ENCODE measurements at regions not wholly inside any gene's neighbourhood (a gene's known extent, or its start where the extent isn't known, plus 50 kb on each side); places are given as distances from the start of the nearest gene placed in this dataset.

DNA sequence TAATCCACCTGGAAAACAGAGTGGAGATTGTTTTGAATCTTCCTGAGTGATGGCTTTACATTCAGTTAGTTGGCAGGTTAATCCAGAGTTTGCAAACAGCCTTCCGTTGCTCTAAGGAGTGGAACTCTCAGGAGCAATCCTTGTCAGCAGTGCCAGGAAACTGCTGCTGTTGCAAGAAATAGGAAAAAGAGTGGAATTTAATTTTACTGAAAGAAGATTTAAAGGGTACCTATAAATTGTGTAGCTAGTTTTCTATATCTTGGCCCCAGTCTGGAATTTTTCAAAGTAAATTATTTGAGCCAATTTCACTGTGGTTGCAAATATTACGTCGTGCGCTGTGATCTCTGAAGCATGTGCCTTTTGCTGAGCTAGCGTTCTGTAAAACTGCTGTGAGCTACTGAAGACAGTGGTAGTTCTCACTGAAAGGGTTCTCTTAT is 55.5 kb upstream of the SLC5A12 start:
- TF ChIP-seq, protein P1, sequence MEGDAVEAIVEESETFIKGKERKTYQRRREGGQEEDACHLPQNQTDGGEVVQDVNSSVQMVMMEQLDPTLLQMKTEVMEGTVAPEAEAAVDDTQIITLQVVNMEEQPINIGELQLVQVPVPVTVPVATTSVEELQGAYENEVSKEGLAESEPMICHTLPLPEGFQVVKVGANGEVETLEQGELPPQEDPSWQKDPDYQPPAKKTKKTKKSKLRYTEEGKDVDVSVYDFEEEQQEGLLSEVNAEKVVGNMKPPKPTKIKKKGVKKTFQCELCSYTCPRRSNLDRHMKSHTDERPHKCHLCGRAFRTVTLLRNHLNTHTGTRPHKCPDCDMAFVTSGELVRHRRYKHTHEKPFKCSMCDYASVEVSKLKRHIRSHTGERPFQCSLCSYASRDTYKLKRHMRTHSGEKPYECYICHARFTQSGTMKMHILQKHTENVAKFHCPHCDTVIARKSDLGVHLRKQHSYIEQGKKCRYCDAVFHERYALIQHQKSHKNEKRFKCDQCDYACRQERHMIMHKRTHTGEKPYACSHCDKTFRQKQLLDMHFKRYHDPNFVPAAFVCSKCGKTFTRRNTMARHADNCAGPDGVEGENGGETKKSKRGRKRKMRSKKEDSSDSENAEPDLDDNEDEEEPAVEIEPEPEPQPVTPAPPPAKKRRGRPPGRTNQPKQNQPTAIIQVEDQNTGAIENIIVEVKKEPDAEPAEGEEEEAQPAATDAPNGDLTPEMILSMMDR (IDR thresholded peaks at IDR 0.05) = no peak
- no peak overlapping the region for H3K27ac ChIP-seq

DNA sequence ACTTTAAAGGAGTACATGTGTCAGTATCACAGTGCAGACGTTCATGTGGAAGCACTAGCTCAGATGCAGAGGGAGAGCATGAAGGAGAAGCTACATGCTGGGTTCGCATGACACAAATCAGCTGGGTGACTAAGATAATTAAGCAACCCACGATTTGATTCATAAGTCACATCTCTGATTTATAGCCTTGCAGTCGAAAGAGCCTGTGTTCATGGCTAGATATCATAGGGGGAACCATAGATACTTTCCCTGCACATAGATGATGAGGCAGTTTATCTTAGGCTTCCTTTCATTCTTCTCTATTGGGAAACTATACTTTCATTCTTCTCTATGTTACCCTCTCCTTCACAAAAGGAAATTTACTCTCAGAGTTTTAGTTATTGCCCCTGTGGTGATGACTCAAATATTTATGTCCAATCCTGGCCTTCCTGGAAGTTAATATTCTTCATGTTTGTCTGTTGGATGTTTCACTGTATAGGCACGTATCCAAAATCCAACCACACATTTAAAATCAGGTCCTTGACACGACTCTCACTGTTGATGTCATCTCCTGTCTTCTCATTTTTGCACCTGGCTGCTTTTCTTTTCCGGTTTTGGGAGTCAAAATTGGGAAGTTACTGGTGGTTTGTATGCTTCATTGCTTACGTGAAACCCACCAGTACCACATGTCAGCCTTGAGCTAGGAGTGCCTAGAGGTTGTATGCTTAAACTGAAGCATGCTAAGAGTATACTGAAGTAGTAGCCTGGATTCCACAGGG is 56.3 kb upstream of the SLC5A12 start:
- Histone ChIP-seq H3K9me3 (no peaks in the 10 kb centered on the region), H3K4me3 (no peak overlapping the region), H3K4me1 (no peaks in the 10 kb centered on the region), H3K27ac (no peak overlapping the region), H3K27me3 (no peaks in the 10 kb centered on the region), H3K36me3 (no peaks in the 10 kb centered on the region)
- intact Hi-C loops (cut with DNase I) = no loop called here
- TF ChIP-seq, protein P1 (IDR thresholded peaks at IDR 0.05) = no peak
- DNase-seq (ENCODE audit: low spot score in 2 of 2) = no peak

More for the DNA sequence above, 55.5 kb upstream of the SLC5A12 start:
- H3K9me3 ChIP-seq = no peaks in the 10 kb centered on the region
- no peaks in the 10 kb centered on the region for H3K27me3 ChIP-seq
- no peak overlapping the region for H3K4me3 ChIP-seq
- intact Hi-C loops (cut with DNase I) = no loop called here
- H3K36me3 ChIP-seq = no peaks in the 10 kb centered on the region
- H3K4me1 ChIP-seq = no peaks in the 10 kb centered on the region
- DNase-seq (ENCODE audit: low spot score in 2 of 2) = no peak

DNA sequence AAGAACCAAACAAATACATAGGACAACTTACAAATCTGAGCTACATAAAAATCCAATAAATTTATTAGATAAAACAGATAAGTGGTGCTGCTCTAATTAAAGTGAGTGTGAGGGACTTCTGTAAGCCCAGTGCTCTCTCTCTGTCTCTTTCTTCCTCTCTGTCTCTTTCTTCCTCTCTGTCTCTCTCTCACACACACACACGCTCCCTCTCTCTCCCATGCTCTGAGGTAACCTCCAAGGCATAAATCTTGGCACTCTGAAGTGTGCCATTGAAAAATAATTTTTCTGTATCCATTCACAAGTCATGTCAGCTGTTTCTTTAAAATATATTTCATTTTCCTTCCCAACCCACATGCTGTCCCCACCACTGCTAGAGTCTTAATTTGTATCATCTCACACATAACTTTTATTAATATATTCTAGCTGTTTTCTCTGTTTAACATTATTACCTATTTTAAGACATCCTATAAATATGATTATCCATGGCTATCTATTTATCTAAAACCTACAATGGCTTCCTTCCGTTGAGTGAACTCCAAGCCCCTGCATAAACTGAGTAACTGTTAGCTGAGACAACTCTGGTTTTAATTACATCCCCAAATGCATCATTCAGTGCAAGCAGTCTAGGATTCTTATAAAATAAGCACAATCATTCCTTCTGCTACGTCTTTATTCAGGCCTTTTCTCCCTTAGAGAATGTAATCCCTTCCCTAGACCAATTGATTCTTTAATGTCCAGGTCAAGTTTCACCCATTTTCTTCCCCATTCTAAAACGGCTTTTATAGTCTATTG is 57.4 kb upstream of the SLC5A12 start:
- Histone ChIP-seq H3K36me3 (no peaks in the 10 kb centered on the region), H3K4me3 (no peak overlapping the region), H3K9me3 (no peaks in the 10 kb centered on the region), H3K27ac (no peak overlapping the region), H3K4me1 (no peaks in the 10 kb centered on the region), H3K27me3 (no peaks in the 10 kb centered on the region)
- no peak for DNase-seq (ENCODE audit: low spot score in 2 of 2)
- TF ChIP-seq, protein P1 (IDR thresholded peaks at IDR 0.05) = no peak
- intact Hi-C loops (cut with DNase I) = no loop called here

DNA sequence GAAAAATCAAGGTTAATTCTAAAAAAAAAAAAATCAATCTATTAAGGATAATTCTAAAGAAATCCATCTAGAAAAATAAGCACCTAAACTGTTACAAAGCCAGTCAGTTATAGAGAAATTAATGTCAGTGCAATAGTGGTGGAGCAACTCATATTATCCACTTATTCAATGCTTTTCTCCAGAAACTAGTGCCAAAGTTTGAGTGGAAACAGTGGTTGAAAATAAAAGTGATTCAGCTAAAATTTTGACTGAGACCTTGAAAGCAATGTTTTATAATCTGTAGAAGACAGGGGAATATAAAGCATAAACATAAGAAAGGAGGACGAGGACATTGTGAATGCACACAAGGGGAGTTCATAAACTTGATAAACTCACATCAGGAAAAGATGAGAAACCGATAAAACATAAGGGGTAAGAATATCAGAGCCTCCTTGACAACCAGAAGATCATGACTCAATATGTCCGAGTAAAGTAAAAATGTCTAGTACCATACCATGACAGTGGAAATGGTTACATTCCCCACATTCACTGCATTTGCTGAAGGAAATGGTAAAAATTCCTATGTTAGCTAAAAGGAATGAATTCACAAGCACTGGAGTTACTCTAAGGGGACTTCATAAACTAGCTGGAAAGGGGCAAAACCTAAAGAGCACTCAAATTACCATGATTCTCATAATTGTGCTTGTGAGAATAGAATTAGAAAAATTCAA is 58.7 kb upstream of the SLC5A12 start:
- TF ChIP-seq, protein P1 (IDR thresholded peaks at IDR 0.05) = no peak
- H3K4me3 ChIP-seq = no peak overlapping the region
- H3K27me3 ChIP-seq = no peaks in the 10 kb centered on the region
- no peaks in the 10 kb centered on the region for H3K36me3 ChIP-seq
- intact Hi-C loops (cut with DNase I) = no loop called here
- no peak overlapping the region for H3K27ac ChIP-seq
- no peaks in the 10 kb centered on the region for H3K9me3 ChIP-seq
- no peaks in the 10 kb centered on the region for H3K4me1 ChIP-seq
- no peak for DNase-seq (ENCODE audit: low spot score in 2 of 2)

DNA sequence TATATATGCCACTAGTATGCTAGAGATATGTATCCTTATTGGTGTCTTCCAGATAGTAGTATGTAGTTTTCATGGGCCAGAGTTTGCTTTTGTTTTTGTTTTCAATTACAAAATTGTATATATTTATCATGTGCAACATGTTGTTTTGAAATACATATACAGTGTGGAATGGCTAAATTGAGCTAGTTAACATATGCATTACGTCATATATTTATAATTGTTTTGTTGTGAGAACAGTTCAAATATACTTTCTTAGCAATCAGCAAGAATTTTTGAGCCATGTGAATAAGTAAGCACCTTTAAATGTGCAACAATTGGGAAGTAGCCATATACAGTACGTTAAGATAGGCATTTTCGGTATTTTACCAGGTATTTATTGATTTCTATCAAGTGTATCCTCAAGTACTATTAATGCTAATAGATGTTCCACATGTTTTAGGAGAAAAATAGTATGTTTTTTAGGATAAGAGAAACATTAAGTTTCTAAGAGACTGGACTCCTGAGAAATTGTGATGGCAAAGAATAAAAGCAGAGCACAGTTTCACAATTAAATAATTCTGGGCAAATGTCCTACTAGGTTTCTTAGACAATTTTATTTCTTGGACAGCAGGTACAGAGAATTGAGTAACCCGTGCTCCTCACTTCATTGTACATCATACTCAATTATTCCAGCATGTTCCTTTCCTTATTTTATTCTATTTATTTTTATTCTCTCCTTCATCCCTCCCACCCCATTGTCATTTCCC is 60.5 kb upstream of the SLC5A12 start:
- no peaks in the 10 kb centered on the region for H3K36me3 ChIP-seq
- no peak overlapping the region for H3K27ac ChIP-seq
- TF ChIP-seq, protein P1 (IDR thresholded peaks at IDR 0.05) = no peak
- intact Hi-C loops (cut with DNase I) = no loop called here
- no peaks in the 10 kb centered on the region for H3K27me3 ChIP-seq
- DNase-seq (ENCODE audit: low spot score in 2 of 2) = no peak
- no peak overlapping the region for H3K4me3 ChIP-seq
- H3K4me1 ChIP-seq = no peaks in the 10 kb centered on the region
- no peaks in the 10 kb centered on the region for H3K9me3 ChIP-seq
